ENCODE measurements at regions not wholly inside any gene's neighbourhood (a gene's known extent, or its start where the extent isn't known, plus 50 kb on each side); places are given as distances from the start of the nearest gene placed in this dataset.

DNA sequence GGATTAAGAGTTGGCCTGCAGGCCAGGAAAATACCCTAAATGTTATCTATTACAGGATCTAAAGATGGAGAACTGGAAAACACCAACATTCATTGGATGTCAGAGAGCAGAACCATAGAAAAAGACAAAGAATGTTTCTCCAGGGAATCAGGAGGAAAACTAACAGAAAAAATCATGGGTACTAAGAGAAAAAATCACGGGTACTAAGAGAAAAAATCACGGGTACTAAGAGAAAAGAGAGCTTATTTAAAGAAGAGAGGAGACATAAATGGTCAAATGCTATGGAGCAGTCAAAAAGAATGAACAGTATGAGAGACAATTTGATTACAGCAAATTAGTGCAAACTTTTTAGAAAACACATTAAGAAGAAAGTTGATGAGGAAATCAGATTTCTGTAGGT, 73.8 kb upstream of the SERBP1 start:
- TF ChIP-seq CTCF (IDR thresholded peaks at IDR 0.05) (no peak), POLR2A (IDR thresholded peaks at IDR 0.05) (no peak)

Measured in thyroid gland (tissue), 4 donors.